HCT116 (cell line): ENCODE measurements at regions not wholly inside any gene's neighbourhood (a gene's known extent, or its start where the extent isn't known, plus 50 kb on each side); places are given as distances from the start of the nearest gene placed in this dataset.

Experiments
- ATAC-seq: fragments of 200-7000 bp; cut with Tn5 transposase; 2 replicates; pipeline ENCODE4 v1.9.1; 2020; ENCODE audit warnings: mild to moderate bottlenecking, moderate library complexity
- BruUV-seq: library from RNA; stranded (reverse); fragments of 400-500 nt; replicated peaks from 2 replicates; lab custom pipeline; 2021; lab: Mats Ljungman, UMichigan
- CTCF ChIA-PET: fragments of 300-600 bp; sonication (Branson Sonifier 250); formaldehyde crosslinking; loops from one replicate; lab custom pipeline; 2021; ENCODE audit warnings: antibody characterized with exemption; lab: Charles Lee
- POLR2A ChIA-PET: fragments of 300-600, 350-600 bp; sonication (Branson Sonifier 250); formaldehyde crosslinking; loops from one replicate; lab custom pipeline; 2021; ENCODE audit warnings: antibody characterized with exemption; lab: Charles Lee
- RAD21 ChIA-PET, 2 experiments: fragments of 300-600 bp; sonication (Branson Sonifier 250); formaldehyde crosslinking; loops; one replicate each; lab custom pipeline; 2023; ENCODE audit warnings: low total read pairs in 2 of 2; ENCODE audit not compliant: uncharacterized antibody in 2 of 2, unreplicated experiment in 2 of 2, low non-redundant PET in 1 of 2; lab: Charles Lee
- DNase-seq: peaks from one replicate; pipeline ENCODE4 v3.0.0-alpha.2; 2010; ENCODE audit warnings: low read depth, low spot score
- H2AFZ ChIP-seq: fragments of 200-600 bp; shearing (Covaris generic), sonication (generic); 2 replicates; pipeline ENCODE4 v1.6.1; 2017; ENCODE audit warnings: low read depth, mixed run types, mixed read lengths, antibody characterized with exemption, low read length; ENCODE audit not compliant: poor library complexity, severe bottlenecking
- H3K27ac ChIP-seq: 2 replicates; pipeline ENCODE4 v1.5.1; 2012; ENCODE audit warnings: low read depth, low read length
- H3K27me3 ChIP-seq: fragments of 200-600 bp; sonication (generic); 2 replicates; pipeline ENCODE4 v1.6.1; 2016; ENCODE audit warnings: mixed run types, low read length, mixed read lengths; ENCODE audit not compliant: insufficient read depth
- H3K36me3 ChIP-seq, 2 experiments: fragments of 200-500 bp in 1 of 2; fragments of 200-600 bp in 1 of 2; sonication (Bioruptor generic) in 1 of 2; sonication (generic) in 1 of 2; 2 replicates each; pipeline versions ENCODE4 v1.5.1 to v1.6.1; 2014 to 2016; ENCODE audit warnings: low read length in 2 of 2, inconsistent platforms in 1 of 2, mixed read lengths in 1 of 2, mixed run types in 1 of 2; ENCODE audit not compliant: insufficient read depth in 2 of 2, control insufficient read depth in 1 of 2
- H3K4me1 ChIP-seq, 2 experiments: fragments of 200-600 bp in 1 of 2; sonication (generic) in 1 of 2; 2 replicates each; pipeline versions ENCODE4 v1.5.1 to v1.6.1; 2012 to 2017; ENCODE audit warnings: low read length in 2 of 2, inconsistent platforms in 1 of 2, mild to moderate bottlenecking in 1 of 2, mixed read lengths in 1 of 2, mixed run types in 1 of 2, moderate library complexity in 1 of 2; ENCODE audit not compliant: insufficient read depth in 2 of 2, control insufficient read depth in 1 of 2
- H3K4me2 ChIP-seq: fragments of 200-600 bp; sonication (generic); 2 replicates; pipeline ENCODE4 v1.6.1; 2017; ENCODE audit warnings: mixed run types, low read length, mixed read lengths
- H3K4me3 ChIP-seq, 2 experiments: fragments of 200-600 bp in 1 of 2; sonication (generic) in 1 of 2; replicated peaks in 1 of 2; 2 replicates each; pipeline ENCODE4 v1.5.1; 2011 to 2016; ENCODE audit warnings: low read length in 2 of 2, control low read depth in 1 of 2, low read depth in 1 of 2, mild to moderate bottlenecking in 1 of 2, mixed read lengths in 1 of 2, mixed run types in 1 of 2
- H3K79me2 ChIP-seq: fragments of 200-600 bp; sonication (generic); 2 replicates; pipeline ENCODE4 v1.6.1; 2017; ENCODE audit warnings: mild to moderate bottlenecking, mixed run types, low read length, moderate library complexity, mixed read lengths; ENCODE audit not compliant: insufficient read depth
- H3K9ac ChIP-seq: fragments of 200-600 bp; sonication (generic); 2 replicates; pipeline ENCODE4 v1.6.1; 2016; ENCODE audit warnings: low read length, mixed read lengths
- H3K9me2 ChIP-seq: fragments of 200-600 bp; sonication (generic), shearing (Covaris generic); 2 replicates; pipeline ENCODE4 v1.6.1; 2017; ENCODE audit warnings: mixed run types, mild to moderate bottlenecking, moderate library complexity; ENCODE audit not compliant: insufficient read depth
- H3K9me3 ChIP-seq, 2 experiments: fragments of 200-500 bp in 1 of 2; fragments of 200-600 bp in 1 of 2; sonication (Bioruptor generic) in 1 of 2; sonication (generic) in 1 of 2; 2 replicates each; pipeline ENCODE4 v1.6.1; 2014 to 2017; ENCODE audit warnings: low read length in 2 of 2, mixed read lengths in 2 of 2, inconsistent platforms in 1 of 2, low read depth in 1 of 2, mild to moderate bottlenecking in 1 of 2, mixed run types in 1 of 2, moderate library complexity in 1 of 2; ENCODE audit not compliant: control insufficient read depth in 1 of 2, insufficient read depth in 1 of 2
- H4K20me1 ChIP-seq: fragments of 200-600 bp; sonication (generic), shearing (Covaris generic); 2 replicates; pipeline ENCODE4 v1.6.1; 2017; ENCODE audit warnings: mixed run types, mild to moderate bottlenecking, moderate library complexity; ENCODE audit not compliant: insufficient read depth
- CBX3 ChIP-seq: IDR thresholded peaks from 2 replicates; pipeline ENCODE4 v1.6.1; 2012; ENCODE audit warnings: low read depth
- CTCF ChIP-seq, 3 experiments: fragments of 200-600 bp in 1 of 3; sonication (generic) in 1 of 3; IDR thresholded peaks in 2 of 3; conservative IDR thresholded peaks in 1 of 3; 2 replicates each; pipeline ENCODE4 v1.5.1; 2012 to 2017; ENCODE audit warnings: low read depth in 2 of 3, low read length in 2 of 3, antibody characterized with exemption in 1 of 3, borderline replicate concordance in 1 of 3, control low read depth in 1 of 3, mild to moderate bottlenecking in 1 of 3, mixed read lengths in 1 of 3, mixed run types in 1 of 3, moderate library complexity in 1 of 3; ENCODE audit not compliant: insufficient read depth in 1 of 3
- EGR1 ChIP-seq: IDR thresholded peaks from 2 replicates; pipeline ENCODE4 v1.6.1; 2012; ENCODE audit warnings: low read depth
- ELF1 ChIP-seq: IDR thresholded peaks from 2 replicates; pipeline ENCODE4 v1.6.1; 2012; ENCODE audit warnings: low read depth, borderline replicate concordance
- EZH2 ChIP-seq: fragments of 200-600 bp; sonication (generic); IDR thresholded peaks from 2 replicates; pipeline ENCODE4 v1.6.1; 2017; ENCODE audit warnings: antibody characterized with exemption, mixed run types
- EZH2phosphoT487 ChIP-seq: fragments of 200-600 bp; IDR thresholded peaks from 2 replicates; pipeline ENCODE4 v1.6.1; 2018; ENCODE audit warnings: antibody characterized with exemption, borderline replicate concordance
- FOSL1 ChIP-seq: IDR thresholded peaks from 2 replicates; pipeline ENCODE4 v1.6.1; 2012; ENCODE audit warnings: low read depth
- POLR2A ChIP-seq: IDR thresholded peaks from 2 replicates; pipeline ENCODE4 v1.7.0; 2011; ENCODE audit warnings: borderline replicate concordance; ENCODE audit not compliant: insufficient read depth, insufficient read length; ENCODE audit errors: extremely low read depth
- POLR2AphosphoS5 ChIP-seq: IDR thresholded peaks from 2 replicates; pipeline ENCODE4 v1.6.1; 2011; ENCODE audit warnings: mild to moderate bottlenecking, low read depth, low read length, moderate library complexity
- RAD21 ChIP-seq: IDR thresholded peaks from 2 replicates; pipeline ENCODE4 v1.6.1; 2012; ENCODE audit warnings: low read depth, mild to moderate bottlenecking
- SP1 ChIP-seq: IDR thresholded peaks from 2 replicates; pipeline ENCODE4 v1.6.1; 2012; ENCODE audit warnings: low read depth
- SRF ChIP-seq: IDR thresholded peaks from 2 replicates; pipeline ENCODE4 v1.6.1; 2012; ENCODE audit warnings: low read depth
- TCF7L2 ChIP-seq: IDR thresholded peaks from 2 replicates; pipeline ENCODE4 v1.7.0; 2011; ENCODE audit warnings: borderline replicate concordance, inconsistent platforms; ENCODE audit not compliant: insufficient read depth, insufficient read length; ENCODE audit errors: extremely low read depth
- YY1 ChIP-seq: IDR thresholded peaks from 2 replicates; pipeline ENCODE4 v1.6.1; 2011; ENCODE audit warnings: low read length, low read depth, moderate library complexity, mild to moderate bottlenecking; ENCODE audit not compliant: insufficient replicate concordance; ENCODE audit errors: extremely low read depth
- ZBTB33 ChIP-seq: IDR thresholded peaks from 2 replicates; pipeline ENCODE4 v1.6.1; 2011; ENCODE audit warnings: mild to moderate bottlenecking, low read length, moderate library complexity; ENCODE audit not compliant: insufficient replicate concordance; ENCODE audit errors: extremely low read depth
- ZFX ChIP-seq: fragments of 450-650 bp; IDR thresholded peaks from 2 replicates; pipeline ENCODE4 v1.6.1; 2017
- ZNF274 ChIP-seq: fragments of 200-500 bp; sonication (Bioruptor generic); IDR thresholded peaks from 2 replicates; pipeline ENCODE4 v1.6.1; 2014; ENCODE audit warnings: mild to moderate bottlenecking, low read depth, low read length, inconsistent platforms
- intact Hi-C: fragments of 100-400 bp; cut with micrococcal nuclease; formaldehyde crosslinking; loops from 2 replicates; pipeline ENCODE4 v1.10.0; 2022
- TF ChIP-seq, protein P1 (sequence below): IDR thresholded peaks from 2 replicates; pipeline ENCODE4 v1.6.1; 2012; ENCODE audit warnings: low read depth

- no peak overlapping the region for H3K9ac ChIP-seq
- H3K4me1 ChIP-seq, result no peaks in the 10 kb centered on the region
- POLR2A ChIA-PET, result no interaction called here
- H3K79me2 ChIP-seq, result no peaks in the 10 kb centered on the region
- BruUV-seq, result no TSS peak
- H4K20me1 ChIP-seq, result no peaks in the 10 kb centered on the region
- no peaks in the 10 kb centered on the region for H3K27me3 ChIP-seq
- no peak overlapping the region for H3K4me3 ChIP-seq
- no peaks in the 10 kb centered on the region for H3K36me3 ChIP-seq
- H3K27ac ChIP-seq, result no peak overlapping the region
- CTCF ChIA-PET, result no interaction called here
- H3K4me2 ChIP-seq, result no peak overlapping the region
- RAD21 ChIA-PET, result no interaction called here
- DNase-seq, result no peak
- no peak for ATAC-seq
- peaks cover 0 to 15% of the 10 kb centered on the region in 2 experiments; a peak in 1 of 4 replicates for H3K9me3 ChIP-seq
- TF ChIP-seq CBX3 (no peak), YY1 (no peak), ZFX (no peak), ELF1 (no peak), ZBTB33 (no peak), POLR2AphosphoS5 (no peak), EZH2 (no peak), TCF7L2 (no peak), EGR1 (no peak), EZH2phosphoT487 (no peak), SP1 (no peak), POLR2A (no peak), SRF (no peak), RAD21 (no peak), CTCF (IDR thresholded peaks at IDR 0.05 in 2 of 3, conservative IDR thresholded peaks at IDR 0.05 in 1 of 3; ENCODE audit: borderline replicate concordance in 1 of 3, insufficient read depth in 1 of 3, low read depth in 2 of 3, low read length in 2 of 3) (no peak), ZNF274 (no peak), FOSL1 (no peak)
- TF ChIP-seq, protein P1, sequence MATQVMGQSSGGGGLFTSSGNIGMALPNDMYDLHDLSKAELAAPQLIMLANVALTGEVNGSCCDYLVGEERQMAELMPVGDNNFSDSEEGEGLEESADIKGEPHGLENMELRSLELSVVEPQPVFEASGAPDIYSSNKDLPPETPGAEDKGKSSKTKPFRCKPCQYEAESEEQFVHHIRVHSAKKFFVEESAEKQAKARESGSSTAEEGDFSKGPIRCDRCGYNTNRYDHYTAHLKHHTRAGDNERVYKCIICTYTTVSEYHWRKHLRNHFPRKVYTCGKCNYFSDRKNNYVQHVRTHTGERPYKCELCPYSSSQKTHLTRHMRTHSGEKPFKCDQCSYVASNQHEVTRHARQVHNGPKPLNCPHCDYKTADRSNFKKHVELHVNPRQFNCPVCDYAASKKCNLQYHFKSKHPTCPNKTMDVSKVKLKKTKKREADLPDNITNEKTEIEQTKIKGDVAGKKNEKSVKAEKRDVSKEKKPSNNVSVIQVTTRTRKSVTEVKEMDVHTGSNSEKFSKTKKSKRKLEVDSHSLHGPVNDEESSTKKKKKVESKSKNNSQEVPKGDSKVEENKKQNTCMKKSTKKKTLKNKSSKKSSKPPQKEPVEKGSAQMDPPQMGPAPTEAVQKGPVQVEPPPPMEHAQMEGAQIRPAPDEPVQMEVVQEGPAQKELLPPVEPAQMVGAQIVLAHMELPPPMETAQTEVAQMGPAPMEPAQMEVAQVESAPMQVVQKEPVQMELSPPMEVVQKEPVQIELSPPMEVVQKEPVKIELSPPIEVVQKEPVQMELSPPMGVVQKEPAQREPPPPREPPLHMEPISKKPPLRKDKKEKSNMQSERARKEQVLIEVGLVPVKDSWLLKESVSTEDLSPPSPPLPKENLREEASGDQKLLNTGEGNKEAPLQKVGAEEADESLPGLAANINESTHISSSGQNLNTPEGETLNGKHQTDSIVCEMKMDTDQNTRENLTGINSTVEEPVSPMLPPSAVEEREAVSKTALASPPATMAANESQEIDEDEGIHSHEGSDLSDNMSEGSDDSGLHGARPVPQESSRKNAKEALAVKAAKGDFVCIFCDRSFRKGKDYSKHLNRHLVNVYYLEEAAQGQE, result no peak
- H3K9me2 ChIP-seq, result no peaks in the 10 kb centered on the region
- intact Hi-C loops, result no loop called here
- no peak overlapping the region for H2AFZ ChIP-seq
Observed at GRCh38 chr18:5061785-5062184, 135.3 kb downstream of the AKAIN1 start.
